ENCODE measurements at regions not wholly inside any gene's neighbourhood (a gene's known extent, or its start where the extent isn't known, plus 50 kb on each side); places are given as distances from the start of the nearest gene placed in this dataset.

GRCh38 chr4:27088491-27088890, 227.8 kb downstream of the STIM2 start:
- TF ChIP-seq CTCF (IDR thresholded peaks at IDR 0.05) (no peak), POLR2A (IDR thresholded peaks at IDR 0.05) (no peak)

All from heart left ventricle (tissue), 13 donors.